ENCODE measurements at regions not wholly inside any gene's neighbourhood (a gene's known extent, or its start where the extent isn't known, plus 50 kb on each side); places are given as distances from the start of the nearest gene placed in this dataset.

DNA sequence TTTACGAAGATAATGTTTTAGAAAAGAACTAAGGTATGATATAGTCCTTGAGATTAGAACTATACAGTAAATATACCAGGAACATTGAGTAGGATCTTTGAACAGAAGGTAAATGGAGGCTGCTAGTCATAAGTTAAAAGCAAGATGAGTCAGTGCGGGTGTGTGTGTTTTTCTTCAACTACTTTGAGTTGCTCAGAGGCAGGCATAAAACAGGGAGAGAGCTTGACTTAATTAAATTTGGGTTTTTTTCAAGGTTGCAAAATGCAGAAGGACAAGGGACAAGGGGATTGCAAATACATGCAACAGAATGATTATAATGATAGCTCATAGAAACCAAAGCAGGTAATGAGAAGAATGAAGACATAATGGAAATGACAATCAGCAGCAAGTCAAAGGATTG, 815.1 kb downstream of the NCAM2 start:
- no peak for TF ChIP-seq EZH2 (IDR thresholded peaks at IDR 0.05; ENCODE audit: borderline replicate concordance, low read length)
- TF ChIP-seq, protein P1, sequence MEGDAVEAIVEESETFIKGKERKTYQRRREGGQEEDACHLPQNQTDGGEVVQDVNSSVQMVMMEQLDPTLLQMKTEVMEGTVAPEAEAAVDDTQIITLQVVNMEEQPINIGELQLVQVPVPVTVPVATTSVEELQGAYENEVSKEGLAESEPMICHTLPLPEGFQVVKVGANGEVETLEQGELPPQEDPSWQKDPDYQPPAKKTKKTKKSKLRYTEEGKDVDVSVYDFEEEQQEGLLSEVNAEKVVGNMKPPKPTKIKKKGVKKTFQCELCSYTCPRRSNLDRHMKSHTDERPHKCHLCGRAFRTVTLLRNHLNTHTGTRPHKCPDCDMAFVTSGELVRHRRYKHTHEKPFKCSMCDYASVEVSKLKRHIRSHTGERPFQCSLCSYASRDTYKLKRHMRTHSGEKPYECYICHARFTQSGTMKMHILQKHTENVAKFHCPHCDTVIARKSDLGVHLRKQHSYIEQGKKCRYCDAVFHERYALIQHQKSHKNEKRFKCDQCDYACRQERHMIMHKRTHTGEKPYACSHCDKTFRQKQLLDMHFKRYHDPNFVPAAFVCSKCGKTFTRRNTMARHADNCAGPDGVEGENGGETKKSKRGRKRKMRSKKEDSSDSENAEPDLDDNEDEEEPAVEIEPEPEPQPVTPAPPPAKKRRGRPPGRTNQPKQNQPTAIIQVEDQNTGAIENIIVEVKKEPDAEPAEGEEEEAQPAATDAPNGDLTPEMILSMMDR (conservative IDR thresholded peaks at IDR 0.05 in 1 of 2, IDR thresholded peaks at IDR 0.05 in 1 of 2; ENCODE audit: extremely low read depth in 1 of 2, insufficient read depth in 1 of 2, low read depth in 1 of 2, low read length in 2 of 2), result no peak

All from mammary epithelial cell (primary cell).